DOHH2 (cell line): ENCODE measurements at regions not wholly inside any gene's neighbourhood (a gene's known extent, or its start where the extent isn't known, plus 50 kb on each side); places are given as distances from the start of the nearest gene placed in this dataset.

Experiments
- EZH2phosphoT487 ChIP-seq: fragments of 200-600 bp; sonication (generic); IDR thresholded peaks from 2 replicates; pipeline ENCODE4 v1.6.1; 2017; ENCODE audit warnings: borderline replicate concordance, mild to moderate bottlenecking, antibody characterized with exemption, low read length, moderate library complexity, mixed read lengths
- TF ChIP-seq, protein P1 (sequence below): fragments of 200-600 bp; sonication (generic); IDR thresholded peaks from one replicate; pipeline ENCODE4 v1.5.1; 2014; ENCODE audit warnings: antibody characterized with exemption, mild to moderate bottlenecking, low read depth, low read length; ENCODE audit not compliant: poor library complexity, severe bottlenecking

DNA sequence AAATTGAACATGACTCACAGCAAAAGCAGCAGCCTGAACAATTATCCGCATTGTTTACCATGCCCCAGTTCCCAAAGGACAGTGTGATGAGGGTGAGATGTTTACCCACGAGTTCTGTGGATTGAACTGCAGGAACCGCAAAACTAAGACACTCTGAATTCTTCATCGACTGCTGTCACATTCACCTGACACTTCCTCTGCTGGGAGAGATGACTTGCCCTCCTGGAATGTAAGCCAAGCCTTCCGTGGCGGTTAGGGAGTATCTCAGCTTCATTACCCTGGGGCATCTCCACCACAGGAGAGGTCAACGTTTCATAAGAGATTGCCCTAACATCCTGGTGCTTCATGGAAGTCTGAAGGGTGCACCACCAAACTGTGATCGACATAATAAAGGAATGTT, 374.6 kb upstream of the ADARB2 start:
- TF ChIP-seq, protein P1, sequence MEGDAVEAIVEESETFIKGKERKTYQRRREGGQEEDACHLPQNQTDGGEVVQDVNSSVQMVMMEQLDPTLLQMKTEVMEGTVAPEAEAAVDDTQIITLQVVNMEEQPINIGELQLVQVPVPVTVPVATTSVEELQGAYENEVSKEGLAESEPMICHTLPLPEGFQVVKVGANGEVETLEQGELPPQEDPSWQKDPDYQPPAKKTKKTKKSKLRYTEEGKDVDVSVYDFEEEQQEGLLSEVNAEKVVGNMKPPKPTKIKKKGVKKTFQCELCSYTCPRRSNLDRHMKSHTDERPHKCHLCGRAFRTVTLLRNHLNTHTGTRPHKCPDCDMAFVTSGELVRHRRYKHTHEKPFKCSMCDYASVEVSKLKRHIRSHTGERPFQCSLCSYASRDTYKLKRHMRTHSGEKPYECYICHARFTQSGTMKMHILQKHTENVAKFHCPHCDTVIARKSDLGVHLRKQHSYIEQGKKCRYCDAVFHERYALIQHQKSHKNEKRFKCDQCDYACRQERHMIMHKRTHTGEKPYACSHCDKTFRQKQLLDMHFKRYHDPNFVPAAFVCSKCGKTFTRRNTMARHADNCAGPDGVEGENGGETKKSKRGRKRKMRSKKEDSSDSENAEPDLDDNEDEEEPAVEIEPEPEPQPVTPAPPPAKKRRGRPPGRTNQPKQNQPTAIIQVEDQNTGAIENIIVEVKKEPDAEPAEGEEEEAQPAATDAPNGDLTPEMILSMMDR, result no peak
- TF ChIP-seq EZH2phosphoT487, result no peak
